HEK293 (cell line): ENCODE measurements at regions not wholly inside any gene's neighbourhood (a gene's known extent, or its start where the extent isn't known, plus 50 kb on each side); places are given as distances from the start of the nearest gene placed in this dataset.

ENCODE experiments used
- KLF9 ChIP-seq: fragments of 450-650 bp; formaldehyde crosslinking; IDR thresholded peaks from 2 replicates; pipeline ENCODE4 v1.5.1; 2016; ENCODE audit warnings: missing biosample characterization, missing genetic modification characterization, low read depth
- TCF7L2 ChIP-seq: IDR thresholded peaks from 2 replicates; pipeline ENCODE4 v1.6.1; 2011; ENCODE audit warnings: low read depth, mild to moderate bottlenecking, inconsistent platforms, low read length, moderate library complexity, borderline replicate concordance
- YY1 ChIP-seq: fragments of 450-650 bp; formaldehyde crosslinking; IDR thresholded peaks from 2 replicates; pipeline ENCODE4 v1.5.1; 2018; ENCODE audit warnings: missing biosample characterization, missing genetic modification characterization
- ZBTB1 ChIP-seq: fragments of 450-650 bp; formaldehyde crosslinking; IDR thresholded peaks from 2 replicates; pipeline ENCODE4 v1.5.1; 2016; ENCODE audit warnings: missing biosample characterization, missing genetic modification characterization
- ZBTB21 ChIP-seq: fragments of 450-650 bp; formaldehyde crosslinking; IDR thresholded peaks from 2 replicates; pipeline ENCODE4 v1.5.1; 2017; ENCODE audit warnings: missing biosample characterization, missing genetic modification characterization
- ZFHX2 ChIP-seq: fragments of 450-650 bp; formaldehyde crosslinking; conservative IDR thresholded peaks from 2 replicates; pipeline ENCODE4 v1.5.1; 2016; ENCODE audit warnings: missing biosample characterization, missing genetic modification characterization
- ZNF121 ChIP-seq: fragments of 450-650 bp; formaldehyde crosslinking; IDR thresholded peaks from 2 replicates; pipeline ENCODE4 v1.5.1; 2016; ENCODE audit warnings: missing biosample characterization, missing genetic modification characterization
- ZNF274 ChIP-seq, 2 experiments: fragments of 200-500 bp in 1 of 2; fragments of 450-650 bp in 1 of 2; sonication (Bioruptor generic) in 1 of 2; formaldehyde crosslinking in 1 of 2; IDR thresholded peaks; 2 replicates each; pipeline versions ENCODE4 v1.5.1 to v1.6.1; 2014 to 2016; ENCODE audit warnings: borderline replicate concordance in 1 of 2, inconsistent platforms in 1 of 2, low read length in 1 of 2, missing biosample characterization in 1 of 2, missing genetic modification characterization in 1 of 2
- ZNF707 ChIP-seq: fragments of 450-650 bp; formaldehyde crosslinking; IDR thresholded peaks from 2 replicates; pipeline ENCODE4 v1.5.1; 2016; ENCODE audit warnings: missing biosample characterization, missing genetic modification characterization
- ZNF792 ChIP-seq: fragments of 450-650 bp; formaldehyde crosslinking; IDR thresholded peaks from 2 replicates; pipeline ENCODE4 v1.5.1; 2016; ENCODE audit warnings: missing biosample characterization, missing genetic modification characterization
- TF ChIP-seq, protein P1 (sequence below): fragments of 450-650 bp; formaldehyde crosslinking; IDR thresholded peaks from 2 replicates; pipeline ENCODE4 v1.5.1; 2016; ENCODE audit warnings: missing biosample characterization, missing genetic modification characterization
- TF ChIP-seq, protein P2 (sequence below): fragments of 450-650 bp; formaldehyde crosslinking; IDR thresholded peaks from 2 replicates; pipeline ENCODE4 v1.5.1; 2016; ENCODE audit warnings: missing biosample characterization, missing genetic modification characterization
- TF ChIP-seq, protein P3 (sequence below): fragments of 450-650 bp; formaldehyde crosslinking; conservative IDR thresholded peaks from 2 replicates; pipeline ENCODE4 v1.5.1; 2016; ENCODE audit warnings: low read depth, missing biosample characterization, missing genetic modification characterization
- TF ChIP-seq, protein P4 (sequence below): fragments of 450-650 bp; formaldehyde crosslinking; IDR thresholded peaks from 2 replicates; pipeline ENCODE4 v1.5.1; 2017; ENCODE audit warnings: missing biosample characterization, missing genetic modification characterization

DNA sequence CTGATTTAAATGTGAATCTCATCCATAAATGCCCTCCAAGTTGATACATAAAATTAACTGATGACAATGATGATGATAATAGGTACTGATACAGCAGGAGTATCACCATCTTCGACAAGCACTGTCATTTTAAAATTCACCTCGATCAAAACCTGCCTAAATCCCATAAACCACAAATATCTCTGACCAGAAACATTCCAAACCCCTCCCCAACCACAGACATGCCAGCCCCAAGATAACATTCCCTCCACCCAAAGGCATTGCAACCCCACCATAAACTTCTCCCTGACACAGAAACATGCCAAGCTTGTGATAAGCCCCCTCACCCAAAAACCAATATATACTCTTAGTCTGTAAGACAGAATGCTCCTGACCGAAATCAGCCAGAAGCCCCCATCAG, 63.7 kb upstream of the WDFY3 start:
- no peak for TF ChIP-seq ZFHX2 (tag by site-specific recombination)
- no peak for TF ChIP-seq TCF7L2
- no peak for TF ChIP-seq YY1
- no peak for TF ChIP-seq KLF9 (tag by site-specific recombination)
- TF ChIP-seq, protein P1, sequence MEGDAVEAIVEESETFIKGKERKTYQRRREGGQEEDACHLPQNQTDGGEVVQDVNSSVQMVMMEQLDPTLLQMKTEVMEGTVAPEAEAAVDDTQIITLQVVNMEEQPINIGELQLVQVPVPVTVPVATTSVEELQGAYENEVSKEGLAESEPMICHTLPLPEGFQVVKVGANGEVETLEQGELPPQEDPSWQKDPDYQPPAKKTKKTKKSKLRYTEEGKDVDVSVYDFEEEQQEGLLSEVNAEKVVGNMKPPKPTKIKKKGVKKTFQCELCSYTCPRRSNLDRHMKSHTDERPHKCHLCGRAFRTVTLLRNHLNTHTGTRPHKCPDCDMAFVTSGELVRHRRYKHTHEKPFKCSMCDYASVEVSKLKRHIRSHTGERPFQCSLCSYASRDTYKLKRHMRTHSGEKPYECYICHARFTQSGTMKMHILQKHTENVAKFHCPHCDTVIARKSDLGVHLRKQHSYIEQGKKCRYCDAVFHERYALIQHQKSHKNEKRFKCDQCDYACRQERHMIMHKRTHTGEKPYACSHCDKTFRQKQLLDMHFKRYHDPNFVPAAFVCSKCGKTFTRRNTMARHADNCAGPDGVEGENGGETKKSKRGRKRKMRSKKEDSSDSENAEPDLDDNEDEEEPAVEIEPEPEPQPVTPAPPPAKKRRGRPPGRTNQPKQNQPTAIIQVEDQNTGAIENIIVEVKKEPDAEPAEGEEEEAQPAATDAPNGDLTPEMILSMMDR (tag by site-specific recombination): no peak
- TF ChIP-seq, protein P2, sequence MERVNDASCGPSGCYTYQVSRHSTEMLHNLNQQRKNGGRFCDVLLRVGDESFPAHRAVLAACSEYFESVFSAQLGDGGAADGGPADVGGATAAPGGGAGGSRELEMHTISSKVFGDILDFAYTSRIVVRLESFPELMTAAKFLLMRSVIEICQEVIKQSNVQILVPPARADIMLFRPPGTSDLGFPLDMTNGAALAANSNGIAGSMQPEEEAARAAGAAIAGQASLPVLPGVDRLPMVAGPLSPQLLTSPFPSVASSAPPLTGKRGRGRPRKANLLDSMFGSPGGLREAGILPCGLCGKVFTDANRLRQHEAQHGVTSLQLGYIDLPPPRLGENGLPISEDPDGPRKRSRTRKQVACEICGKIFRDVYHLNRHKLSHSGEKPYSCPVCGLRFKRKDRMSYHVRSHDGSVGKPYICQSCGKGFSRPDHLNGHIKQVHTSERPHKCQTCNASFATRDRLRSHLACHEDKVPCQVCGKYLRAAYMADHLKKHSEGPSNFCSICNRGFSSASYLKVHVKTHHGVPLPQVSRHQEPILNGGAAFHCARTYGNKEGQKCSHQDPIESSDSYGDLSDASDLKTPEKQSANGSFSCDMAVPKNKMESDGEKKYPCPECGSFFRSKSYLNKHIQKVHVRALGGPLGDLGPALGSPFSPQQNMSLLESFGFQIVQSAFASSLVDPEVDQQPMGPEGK: no peak
- TF ChIP-seq ZNF121 (tag by site-specific recombination): no peak
- TF ChIP-seq ZNF792 (tag by site-specific recombination): no peak
- TF ChIP-seq, protein P3, sequence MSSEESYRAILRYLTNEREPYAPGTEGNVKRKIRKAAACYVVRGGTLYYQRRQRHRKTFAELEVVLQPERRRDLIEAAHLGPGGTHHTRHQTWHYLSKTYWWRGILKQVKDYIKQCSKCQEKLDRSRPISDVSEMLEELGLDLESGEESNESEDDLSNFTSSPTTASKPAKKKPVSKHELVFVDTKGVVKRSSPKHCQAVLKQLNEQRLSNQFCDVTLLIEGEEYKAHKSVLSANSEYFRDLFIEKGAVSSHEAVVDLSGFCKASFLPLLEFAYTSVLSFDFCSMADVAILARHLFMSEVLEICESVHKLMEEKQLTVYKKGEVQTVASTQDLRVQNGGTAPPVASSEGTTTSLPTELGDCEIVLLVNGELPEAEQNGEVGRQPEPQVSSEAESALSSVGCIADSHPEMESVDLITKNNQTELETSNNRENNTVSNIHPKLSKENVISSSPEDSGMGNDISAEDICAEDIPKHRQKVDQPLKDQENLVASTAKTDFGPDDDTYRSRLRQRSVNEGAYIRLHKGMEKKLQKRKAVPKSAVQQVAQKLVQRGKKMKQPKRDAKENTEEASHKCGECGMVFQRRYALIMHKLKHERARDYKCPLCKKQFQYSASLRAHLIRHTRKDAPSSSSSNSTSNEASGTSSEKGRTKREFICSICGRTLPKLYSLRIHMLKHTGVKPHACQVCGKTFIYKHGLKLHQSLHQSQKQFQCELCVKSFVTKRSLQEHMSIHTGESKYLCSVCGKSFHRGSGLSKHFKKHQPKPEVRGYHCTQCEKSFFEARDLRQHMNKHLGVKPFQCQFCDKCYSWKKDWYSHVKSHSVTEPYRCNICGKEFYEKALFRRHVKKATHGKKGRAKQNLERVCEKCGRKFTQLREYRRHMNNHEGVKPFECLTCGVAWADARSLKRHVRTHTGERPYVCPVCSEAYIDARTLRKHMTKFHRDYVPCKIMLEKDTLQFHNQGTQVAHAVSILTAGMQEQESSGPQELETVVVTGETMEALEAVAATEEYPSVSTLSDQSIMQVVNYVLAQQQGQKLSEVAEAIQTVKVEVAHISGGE (tag by site-specific recombination): no peak
- TF ChIP-seq ZNF274 (IDR thresholded peaks at IDR 0.05; ENCODE audit: low read length): no peak
- no peak for TF ChIP-seq ZNF274 (tag by site-specific recombination; IDR thresholded peaks at IDR 0.05; ENCODE audit: borderline replicate concordance)
- TF ChIP-seq, protein P4, sequence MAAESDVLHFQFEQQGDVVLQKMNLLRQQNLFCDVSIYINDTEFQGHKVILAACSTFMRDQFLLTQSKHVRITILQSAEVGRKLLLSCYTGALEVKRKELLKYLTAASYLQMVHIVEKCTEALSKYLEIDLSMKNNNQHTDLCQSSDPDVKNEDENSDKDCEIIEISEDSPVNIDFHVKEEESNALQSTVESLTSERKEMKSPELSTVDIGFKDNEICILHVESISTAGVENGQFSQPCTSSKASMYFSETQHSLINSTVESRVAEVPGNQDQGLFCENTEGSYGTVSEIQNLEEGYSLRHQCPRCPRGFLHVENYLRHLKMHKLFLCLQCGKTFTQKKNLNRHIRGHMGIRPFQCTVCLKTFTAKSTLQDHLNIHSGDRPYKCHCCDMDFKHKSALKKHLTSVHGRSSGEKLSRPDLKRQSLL (tag by site-specific recombination): no peak
- TF ChIP-seq ZNF707 (tag by site-specific recombination): no peak
- TF ChIP-seq ZBTB21: no peak
- no peak for TF ChIP-seq ZBTB1 (tag by site-specific recombination)
